ENCODE measurements at regions not wholly inside any gene's neighbourhood (a gene's known extent, or its start where the extent isn't known, plus 50 kb on each side); places are given as distances from the start of the nearest gene placed in this dataset.

- TF ChIP-seq CTCF (IDR thresholded peaks at IDR 0.05) (no peak), POLR2AphosphoS5 (IDR thresholded peaks at IDR 0.05) (no peak)
Measured at GRCh38 chr2:16106619-16107018, 166.3 kb downstream of the MYCN start.

Data from gastroesophageal sphincter (tissue), 3 donors.